ENCODE measurements at regions not wholly inside any gene's neighbourhood (a gene's known extent, or its start where the extent isn't known, plus 50 kb on each side); places are given as distances from the start of the nearest gene placed in this dataset.

DNA sequence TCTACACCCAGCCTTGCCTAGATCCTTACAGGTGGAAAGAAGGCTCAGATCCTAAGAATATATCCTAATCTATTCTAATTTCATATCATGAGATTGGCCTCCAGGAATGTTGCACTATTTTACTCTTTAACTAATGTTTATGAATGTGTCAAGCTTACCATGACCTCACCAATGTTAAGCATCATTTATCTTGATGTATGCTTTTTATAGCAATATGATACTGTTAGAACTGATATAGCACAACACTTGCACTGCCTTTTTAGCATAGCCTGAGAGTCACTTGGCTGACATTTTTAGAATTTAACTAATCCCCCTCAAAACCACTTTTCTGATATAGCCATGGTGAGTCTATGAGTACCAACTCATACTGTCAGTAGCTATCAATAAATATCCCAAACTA lies 191.5 kb upstream of the NR2F2 start:
- no peak for TF ChIP-seq POLR2AphosphoS5 (IDR thresholded peaks at IDR 0.05; ENCODE audit: low read depth, low read length)
- TF ChIP-seq, protein P1, sequence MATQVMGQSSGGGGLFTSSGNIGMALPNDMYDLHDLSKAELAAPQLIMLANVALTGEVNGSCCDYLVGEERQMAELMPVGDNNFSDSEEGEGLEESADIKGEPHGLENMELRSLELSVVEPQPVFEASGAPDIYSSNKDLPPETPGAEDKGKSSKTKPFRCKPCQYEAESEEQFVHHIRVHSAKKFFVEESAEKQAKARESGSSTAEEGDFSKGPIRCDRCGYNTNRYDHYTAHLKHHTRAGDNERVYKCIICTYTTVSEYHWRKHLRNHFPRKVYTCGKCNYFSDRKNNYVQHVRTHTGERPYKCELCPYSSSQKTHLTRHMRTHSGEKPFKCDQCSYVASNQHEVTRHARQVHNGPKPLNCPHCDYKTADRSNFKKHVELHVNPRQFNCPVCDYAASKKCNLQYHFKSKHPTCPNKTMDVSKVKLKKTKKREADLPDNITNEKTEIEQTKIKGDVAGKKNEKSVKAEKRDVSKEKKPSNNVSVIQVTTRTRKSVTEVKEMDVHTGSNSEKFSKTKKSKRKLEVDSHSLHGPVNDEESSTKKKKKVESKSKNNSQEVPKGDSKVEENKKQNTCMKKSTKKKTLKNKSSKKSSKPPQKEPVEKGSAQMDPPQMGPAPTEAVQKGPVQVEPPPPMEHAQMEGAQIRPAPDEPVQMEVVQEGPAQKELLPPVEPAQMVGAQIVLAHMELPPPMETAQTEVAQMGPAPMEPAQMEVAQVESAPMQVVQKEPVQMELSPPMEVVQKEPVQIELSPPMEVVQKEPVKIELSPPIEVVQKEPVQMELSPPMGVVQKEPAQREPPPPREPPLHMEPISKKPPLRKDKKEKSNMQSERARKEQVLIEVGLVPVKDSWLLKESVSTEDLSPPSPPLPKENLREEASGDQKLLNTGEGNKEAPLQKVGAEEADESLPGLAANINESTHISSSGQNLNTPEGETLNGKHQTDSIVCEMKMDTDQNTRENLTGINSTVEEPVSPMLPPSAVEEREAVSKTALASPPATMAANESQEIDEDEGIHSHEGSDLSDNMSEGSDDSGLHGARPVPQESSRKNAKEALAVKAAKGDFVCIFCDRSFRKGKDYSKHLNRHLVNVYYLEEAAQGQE (IDR thresholded peaks at IDR 0.05; ENCODE audit: insufficient read depth in 1 of 2, low read depth in 2 of 2, low read length in 2 of 2), result no peak
- TF ChIP-seq TAF1 (IDR thresholded peaks at IDR 0.05; ENCODE audit: borderline replicate concordance, insufficient read depth, low read length), result no peak
- no peak for TF ChIP-seq FOXP2 (optimal IDR thresholded peaks at IDR 0.05; ENCODE audit: borderline replicate concordance, extremely low read depth, extremely low read length, insufficient read depth)
- TF ChIP-seq SIN3A (IDR thresholded peaks at IDR 0.05; ENCODE audit: borderline replicate concordance, insufficient read depth, low read length), result no peak

Data from PFSK-1 (cell line).